GM12878 (cell line): ENCODE measurements at regions not wholly inside any gene's neighbourhood (a gene's known extent, or its start where the extent isn't known, plus 50 kb on each side); places are given as distances from the start of the nearest gene placed in this dataset.

ENCODE experiments used
- ATAC-seq: fragments of 200-7000 bp; cut with Tn5 transposase; 3 replicates; pipeline ENCODE4 v1.9.1; 2020; ENCODE audit warnings: mild to moderate bottlenecking, moderate library complexity
- BruUV-seq: library from RNA; stranded (reverse); fragments of 400-500 nt; replicated peaks from 2 replicates; lab custom pipeline; 2021; lab: Mats Ljungman, UMichigan
- CTCF ChIA-PET: fragments of 300-600 bp; sonication (Branson Sonifier 250); formaldehyde crosslinking; extraction: SDS; loops from one replicate; lab custom pipeline; 2021; ENCODE audit warnings: inconsistent platforms; lab: Yijun Ruan, JAX
- POLR2A ChIA-PET: fragments of 350-600 bp; formaldehyde crosslinking; extraction: SDS; loops from one replicate; lab custom pipeline; 2021; ENCODE audit warnings: inconsistent platforms; lab: Charles Lee
- RAD21 ChIA-PET: fragments of 300-600 bp; sonication (Branson Sonifier 250); formaldehyde crosslinking; loops from one replicate; lab custom pipeline; 2023; ENCODE audit warnings: antibody characterized with exemption; ENCODE audit not compliant: unreplicated experiment; lab: Charles Lee
- SMC1A ChIA-PET: fragments of 300-600 bp; sonication (Branson Sonifier 250); formaldehyde crosslinking; loops from one replicate; lab custom pipeline; 2023; ENCODE audit not compliant: unreplicated experiment, uncharacterized antibody; lab: Charles Lee
- DNase-seq: peaks from one replicate; pipeline ENCODE4 v3.0.0-alpha.2; 2011; ENCODE audit warnings: low read depth, low spot score
- FAIRE-seq: peaks from 3 replicates; lab custom pipeline; 2011; peaks lifted over from hg19 to GRCh38; lab: Jason Lieb, UNC
- H2AFZ ChIP-seq: 2 replicates; pipeline ENCODE4 v1.6.0; 2011; ENCODE audit warnings: low read depth, low read length, control low read depth; ENCODE audit not compliant: control insufficient read depth
- H3K27ac ChIP-seq: 2 replicates; pipeline ENCODE4 v1.5.1; 2011; ENCODE audit warnings: control low read depth; ENCODE audit not compliant: control insufficient read depth, insufficient read depth
- H3K27me3 ChIP-seq, 2 experiments: replicated peaks in 1 of 2; 2 replicates each; pipeline versions ENCODE4 v1.6.0 to v1.6.1; 2011; ENCODE audit warnings: low read length in 1 of 2; ENCODE audit not compliant: control insufficient read depth in 2 of 2, insufficient read depth in 2 of 2
- H3K36me3 ChIP-seq, 2 experiments: 2 replicates each; pipeline ENCODE4 v1.5.1; 2011; ENCODE audit warnings: low read length in 1 of 2; ENCODE audit not compliant: control insufficient read depth in 2 of 2, insufficient read depth in 2 of 2
- H3K4me1 ChIP-seq: 2 replicates; pipeline ENCODE4 v1.6.1; 2011; ENCODE audit warnings: mild to moderate bottlenecking, low read length, moderate library complexity, mixed read lengths; ENCODE audit not compliant: control insufficient read depth, insufficient read depth
- H3K4me2 ChIP-seq: 2 replicates; pipeline ENCODE4 v1.6.0; 2011; ENCODE audit warnings: control low read depth; ENCODE audit not compliant: control insufficient read depth, insufficient read depth
- H3K4me3 ChIP-seq: fragments of 200-600 bp; sonication (generic); 2 replicates; pipeline ENCODE4 v1.5.1; 2016
- H3K79me2 ChIP-seq: 2 replicates; pipeline ENCODE4 v1.6.0; 2011; ENCODE audit warnings: low read length; ENCODE audit not compliant: control insufficient read depth, insufficient read depth
- H3K9ac ChIP-seq: 2 replicates; pipeline ENCODE4 v1.8.0; 2011; ENCODE audit warnings: low read length, control low read depth, mixed read lengths; ENCODE audit not compliant: control insufficient read depth, insufficient read depth
- H3K9me3 ChIP-seq: replicated peaks from 3 replicates; pipeline ENCODE4 v1.5.1; 2011; ENCODE audit warnings: mild to moderate bottlenecking, low read length; ENCODE audit not compliant: control insufficient read depth, insufficient read depth
- H4K20me1 ChIP-seq: 2 replicates; pipeline ENCODE4 v1.6.0; 2011; ENCODE audit not compliant: control insufficient read depth, insufficient read depth
- CBX5 ChIP-seq: sonication (generic); IDR thresholded peaks from 2 replicates; pipeline ENCODE4 v1.6.1; 2016; ENCODE audit warnings: low read depth, moderate library complexity, mild to moderate bottlenecking, inconsistent platforms
- FOXK2 ChIP-seq: fragments of 450-650 bp; IDR thresholded peaks from 2 replicates; pipeline ENCODE4 v1.6.1; 2017; ENCODE audit warnings: mild to moderate bottlenecking, moderate library complexity
- HCFC1 ChIP-seq: fragments of 150-350 bp; IDR thresholded peaks from 2 replicates; pipeline ENCODE4 v1.6.1; 2014; ENCODE audit warnings: low read length
- MYC ChIP-seq: IDR thresholded peaks from 2 replicates; pipeline ENCODE4 v1.6.1; 2011; ENCODE audit warnings: mild to moderate bottlenecking, low read length, moderate library complexity, inconsistent platforms; ENCODE audit not compliant: insufficient read depth, insufficient replicate concordance, insufficient read length, severe bottlenecking
- NFYA ChIP-seq: IDR thresholded peaks from 2 replicates; pipeline ENCODE4 v1.6.1; 2011; ENCODE audit warnings: low read depth, mild to moderate bottlenecking, low read length, improper control_type of control experiment, borderline replicate concordance
- SP1 ChIP-seq: IDR thresholded peaks from one replicate; pipeline ENCODE4 v1.6.1; 2011; ENCODE audit warnings: low read depth, low read length
- WRNIP1 ChIP-seq: IDR thresholded peaks from 2 replicates; pipeline ENCODE4 v1.6.1; 2011; ENCODE audit warnings: low read depth, low read length, improper control_type of control experiment, borderline replicate concordance
- ZNF24 ChIP-seq: fragments of 450-650 bp; IDR thresholded peaks from 2 replicates; pipeline ENCODE4 v1.6.1; 2017; ENCODE audit warnings: antibody characterized with exemption, mild to moderate bottlenecking
- WGBS: methylation state at CpG from one replicate; pipeline ENCODE4 v1.1.6; 2016; ENCODE audit warnings: low lambda C conversion rate; ENCODE audit not compliant: insufficient replicate concordance, insufficient coverage; ENCODE audit errors: missing lambda C conversion rate; 5-methylcytosine and 5-hydroxymethylcytosine counted together
- in situ Hi-C: fragments of 300-500 bp; cut with MboI; formaldehyde crosslinking; loops from 9 replicates; pipeline ENCODE4 v1.14.3; 2018; ENCODE audit warnings: mixed read lengths
- intact Hi-C: fragments of 100-400 bp; cut with micrococcal nuclease; formaldehyde crosslinking; loops from one replicate; pipeline ENCODE4 v1.14.2; 2022; ENCODE audit not compliant: unreplicated experiment
- TF ChIP-seq, protein P1 (sequence below): IDR thresholded peaks from 2 replicates; pipeline ENCODE4 v1.6.1; 2012; ENCODE audit warnings: mild to moderate bottlenecking, low read depth, low read length

DNA sequence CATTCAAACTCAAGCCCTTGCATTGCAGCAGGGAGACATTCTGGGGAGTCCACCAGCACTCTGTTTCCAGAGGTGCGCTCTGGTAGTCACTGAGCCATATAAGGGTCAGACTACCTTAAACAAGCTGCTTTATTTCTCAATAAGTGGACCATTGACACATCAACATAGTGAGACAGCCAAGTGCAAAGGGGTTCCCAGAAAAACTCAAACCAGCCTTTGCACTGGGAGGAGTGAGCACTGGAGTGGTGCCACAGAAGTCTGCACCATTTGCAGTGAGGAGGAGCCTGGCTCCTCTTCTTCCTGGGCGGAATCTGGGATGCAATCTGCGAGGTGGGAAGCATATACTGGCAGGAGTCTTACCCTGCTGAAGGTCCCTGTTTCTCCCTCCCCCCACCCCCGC is 86.4 kb downstream of the OSR1 start:
- Histone ChIP-seq H3K79me2 (no peaks in the 10 kb centered on the region), H3K4me3 (no peak overlapping the region), H3K4me1 (no peaks in the 10 kb centered on the region), H3K36me3 (no peaks in the 10 kb centered on the region), H2AFZ (no peak overlapping the region), H4K20me1 (no peaks in the 10 kb centered on the region), H3K9me3 (no peaks in the 10 kb centered on the region), H3K9ac (no peak overlapping the region), H3K27me3 (no peaks in the 10 kb centered on the region), H3K4me2 (no peak overlapping the region), H3K27ac (no peak overlapping the region)
- 4% methylated on average over 4 of the region's 4 CpGs for WGBS
- ChIA-PET CTCF (no interaction called here), SMC1A (no interaction called here), RAD21 (no interaction called here), POLR2A (no interaction called here)
- no peak for ATAC-seq
- in situ Hi-C loops (no loop called here), intact Hi-C loops (no loop called here)
- DNase-seq = no peak
- no TSS peak for BruUV-seq
- TF ChIP-seq FOXK2 (no peak), CBX5 (no peak), MYC (no peak), ZNF24 (no peak), NFYA (no peak), SP1 (no peak), HCFC1 (no peak), WRNIP1 (no peak)
- TF ChIP-seq, protein P1, sequence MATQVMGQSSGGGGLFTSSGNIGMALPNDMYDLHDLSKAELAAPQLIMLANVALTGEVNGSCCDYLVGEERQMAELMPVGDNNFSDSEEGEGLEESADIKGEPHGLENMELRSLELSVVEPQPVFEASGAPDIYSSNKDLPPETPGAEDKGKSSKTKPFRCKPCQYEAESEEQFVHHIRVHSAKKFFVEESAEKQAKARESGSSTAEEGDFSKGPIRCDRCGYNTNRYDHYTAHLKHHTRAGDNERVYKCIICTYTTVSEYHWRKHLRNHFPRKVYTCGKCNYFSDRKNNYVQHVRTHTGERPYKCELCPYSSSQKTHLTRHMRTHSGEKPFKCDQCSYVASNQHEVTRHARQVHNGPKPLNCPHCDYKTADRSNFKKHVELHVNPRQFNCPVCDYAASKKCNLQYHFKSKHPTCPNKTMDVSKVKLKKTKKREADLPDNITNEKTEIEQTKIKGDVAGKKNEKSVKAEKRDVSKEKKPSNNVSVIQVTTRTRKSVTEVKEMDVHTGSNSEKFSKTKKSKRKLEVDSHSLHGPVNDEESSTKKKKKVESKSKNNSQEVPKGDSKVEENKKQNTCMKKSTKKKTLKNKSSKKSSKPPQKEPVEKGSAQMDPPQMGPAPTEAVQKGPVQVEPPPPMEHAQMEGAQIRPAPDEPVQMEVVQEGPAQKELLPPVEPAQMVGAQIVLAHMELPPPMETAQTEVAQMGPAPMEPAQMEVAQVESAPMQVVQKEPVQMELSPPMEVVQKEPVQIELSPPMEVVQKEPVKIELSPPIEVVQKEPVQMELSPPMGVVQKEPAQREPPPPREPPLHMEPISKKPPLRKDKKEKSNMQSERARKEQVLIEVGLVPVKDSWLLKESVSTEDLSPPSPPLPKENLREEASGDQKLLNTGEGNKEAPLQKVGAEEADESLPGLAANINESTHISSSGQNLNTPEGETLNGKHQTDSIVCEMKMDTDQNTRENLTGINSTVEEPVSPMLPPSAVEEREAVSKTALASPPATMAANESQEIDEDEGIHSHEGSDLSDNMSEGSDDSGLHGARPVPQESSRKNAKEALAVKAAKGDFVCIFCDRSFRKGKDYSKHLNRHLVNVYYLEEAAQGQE = no peak
- FAIRE-seq = no peak
